Astrocyte of the spinal cord (primary cell): ENCODE measurements at regions not wholly inside any gene's neighbourhood (a gene's known extent, or its start where the extent isn't known, plus 50 kb on each side); places are given as distances from the start of the nearest gene placed in this dataset.

ENCODE experiments used
- DNase-seq: peaks from one replicate; pipeline ENCODE4 v3.0.0; 2011; ENCODE audit warnings: low read depth, low spot score
- H3K4me3 ChIP-seq: 2 replicates; pipeline ENCODE4 v1.5.1; 2011; ENCODE audit warnings: low read depth, mild to moderate bottlenecking, low read length, moderate library complexity
- in situ Hi-C: cut with HindIII; loops from 2 replicates; pipeline ENCODE4 v1.10.0; 2017; ENCODE audit warnings: low sequenced_read_pairs
- TF ChIP-seq, protein P1 (sequence below): IDR thresholded peaks from 2 replicates; pipeline ENCODE4 v1.5.1; 2012; ENCODE audit warnings: low read depth, mild to moderate bottlenecking, low read length, inconsistent platforms

- in situ Hi-C loops = no loop called here
- no peak overlapping the region for H3K4me3 ChIP-seq
- no peak for DNase-seq
- TF ChIP-seq, protein P1, sequence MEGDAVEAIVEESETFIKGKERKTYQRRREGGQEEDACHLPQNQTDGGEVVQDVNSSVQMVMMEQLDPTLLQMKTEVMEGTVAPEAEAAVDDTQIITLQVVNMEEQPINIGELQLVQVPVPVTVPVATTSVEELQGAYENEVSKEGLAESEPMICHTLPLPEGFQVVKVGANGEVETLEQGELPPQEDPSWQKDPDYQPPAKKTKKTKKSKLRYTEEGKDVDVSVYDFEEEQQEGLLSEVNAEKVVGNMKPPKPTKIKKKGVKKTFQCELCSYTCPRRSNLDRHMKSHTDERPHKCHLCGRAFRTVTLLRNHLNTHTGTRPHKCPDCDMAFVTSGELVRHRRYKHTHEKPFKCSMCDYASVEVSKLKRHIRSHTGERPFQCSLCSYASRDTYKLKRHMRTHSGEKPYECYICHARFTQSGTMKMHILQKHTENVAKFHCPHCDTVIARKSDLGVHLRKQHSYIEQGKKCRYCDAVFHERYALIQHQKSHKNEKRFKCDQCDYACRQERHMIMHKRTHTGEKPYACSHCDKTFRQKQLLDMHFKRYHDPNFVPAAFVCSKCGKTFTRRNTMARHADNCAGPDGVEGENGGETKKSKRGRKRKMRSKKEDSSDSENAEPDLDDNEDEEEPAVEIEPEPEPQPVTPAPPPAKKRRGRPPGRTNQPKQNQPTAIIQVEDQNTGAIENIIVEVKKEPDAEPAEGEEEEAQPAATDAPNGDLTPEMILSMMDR = no peak
Measured at GRCh38 chr3:14312375-14312774, 90.0 kb upstream of the SLC6A6 start.

DNA sequence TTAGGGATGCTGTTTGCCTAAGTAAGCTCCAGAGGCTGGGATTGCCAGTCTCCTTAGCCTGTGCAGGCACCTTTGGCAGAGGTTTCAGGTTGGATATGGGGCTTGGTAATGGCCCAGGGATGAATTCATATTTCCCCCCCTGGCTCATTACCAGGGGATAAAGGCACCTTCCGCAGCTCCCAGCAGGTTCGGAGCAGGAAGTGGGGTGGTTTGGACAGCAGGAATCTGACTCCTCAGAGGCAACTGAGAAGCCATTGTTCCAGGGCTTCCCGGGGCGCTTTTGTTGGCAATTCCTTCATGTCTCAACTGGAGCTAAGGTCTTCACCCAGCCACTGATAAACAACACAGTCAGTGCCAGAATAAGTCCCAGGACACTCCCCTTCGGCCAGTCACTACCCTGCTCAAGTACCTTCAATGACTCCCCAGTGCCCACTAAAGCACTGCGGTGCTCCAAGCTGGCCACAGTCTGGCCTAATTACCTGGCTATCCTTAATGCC lies 85.3 kb upstream of the SLC6A6 start:
- no peak for DNase-seq
- H3K4me3 ChIP-seq = no peak overlapping the region
- in situ Hi-C loops = no loop called here
- TF ChIP-seq, protein P1 = no peak

DNA sequence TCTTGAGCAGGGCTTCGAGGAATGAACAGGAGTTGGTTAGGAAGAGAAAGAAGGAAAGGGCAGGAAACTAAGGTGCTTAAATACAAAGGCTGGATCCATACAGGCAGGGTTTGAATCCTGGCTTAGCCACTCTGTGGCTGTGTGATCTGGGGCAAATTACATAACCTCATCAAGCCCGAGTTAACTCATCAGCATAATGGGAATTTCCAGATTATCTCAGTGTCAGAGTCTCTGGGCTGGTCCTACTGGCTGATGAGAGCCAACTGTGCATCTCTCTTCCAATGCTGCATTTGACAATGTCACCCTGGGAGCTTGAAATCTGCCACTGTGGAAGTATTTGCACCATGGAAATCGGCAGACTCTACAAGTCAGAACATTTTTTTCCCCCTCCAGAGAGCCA lies 83.8 kb upstream of the SLC6A6 start:
- H3K4me3 ChIP-seq = no peak overlapping the region
- no peak for DNase-seq
- in situ Hi-C loops = no loop called here
- TF ChIP-seq, protein P1 = no peak

DNA sequence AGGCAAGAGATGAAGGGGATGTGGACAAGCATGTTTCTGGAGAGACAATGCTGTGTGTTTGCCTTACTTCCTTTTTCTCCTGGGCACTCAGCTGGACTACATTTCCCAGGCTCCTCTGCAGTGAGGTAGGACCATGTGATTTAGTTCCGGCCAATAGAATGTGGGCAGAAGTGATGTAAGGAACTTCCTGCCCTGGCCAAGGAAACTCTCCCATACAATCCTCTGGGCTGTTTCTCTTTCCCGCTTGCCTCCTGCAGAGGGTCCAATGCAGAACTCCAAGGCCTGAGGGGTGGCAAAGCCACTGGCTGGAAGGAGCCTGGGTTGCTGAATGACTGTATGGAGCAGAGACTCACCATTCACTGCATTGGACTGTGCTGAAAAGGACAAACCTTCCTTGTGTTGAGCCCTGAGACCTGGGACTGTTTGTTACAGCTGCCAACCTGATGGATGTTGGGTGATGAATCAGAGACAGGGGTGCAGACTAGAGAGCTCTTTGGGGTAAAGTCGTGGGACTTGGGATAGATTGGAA lies 82.7 kb upstream of the SLC6A6 start:
- DNase-seq = peak; percentile 46
- in situ Hi-C loops = no loop called here
- TF ChIP-seq, protein P1 = no peak
- H3K4me3 ChIP-seq = no peak overlapping the region

DNA sequence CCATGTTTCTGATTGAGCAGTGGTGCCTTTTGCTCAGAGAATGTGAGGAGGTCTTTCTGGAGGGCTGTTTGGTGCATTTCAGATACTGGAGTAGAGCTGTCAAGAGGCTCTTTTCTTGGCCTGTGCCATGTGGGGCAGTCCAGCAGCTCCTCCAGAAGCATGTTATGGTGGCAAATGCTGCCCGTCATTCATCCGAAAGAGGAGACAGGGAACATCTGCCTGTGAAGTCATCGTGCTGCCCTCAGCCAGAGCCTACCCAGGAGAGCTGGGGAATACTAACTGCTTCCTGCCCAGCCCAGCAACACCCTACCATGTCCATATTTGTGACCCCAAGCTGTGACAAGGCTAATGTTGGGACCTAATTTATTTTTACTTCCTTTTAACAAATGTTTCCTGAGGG lies 82.2 kb upstream of the SLC6A6 start:
- TF ChIP-seq, protein P1 = no peak
- in situ Hi-C loops = no loop called here
- no peak for DNase-seq
- no peak overlapping the region for H3K4me3 ChIP-seq

DNA sequence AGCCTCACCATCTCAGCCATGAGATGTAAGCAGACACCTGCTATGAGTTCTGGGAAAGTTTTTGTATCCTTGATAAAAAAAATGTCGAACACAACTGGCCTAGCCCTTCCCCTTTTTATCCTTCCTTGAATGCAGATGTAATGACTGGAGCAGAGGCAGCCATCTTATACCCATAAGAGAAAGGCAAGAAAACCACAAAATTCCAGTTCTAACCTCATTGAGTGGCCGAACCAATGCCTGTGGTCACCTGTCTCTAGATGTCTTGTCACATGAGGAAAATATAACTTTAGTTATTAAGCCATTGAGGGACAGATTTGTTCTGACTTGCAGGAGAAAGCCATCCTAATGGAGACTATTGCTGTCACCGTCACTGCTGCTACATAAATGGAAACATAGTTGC lies 80.4 kb upstream of the SLC6A6 start:
- in situ Hi-C loops = no loop called here
- DNase-seq = no peak
- TF ChIP-seq, protein P1 = no peak
- H3K4me3 ChIP-seq = no peak overlapping the region
